DND-41 (cell line): ENCODE measurements at regions not wholly inside any gene's neighbourhood (a gene's known extent, or its start where the extent isn't known, plus 50 kb on each side); places are given as distances from the start of the nearest gene placed in this dataset.

ENCODE experiments used
- ATAC-seq: fragments of 200-7000 bp; cut with Tn5 transposase; 3 replicates; pipeline ENCODE4 v1.9.1; 2021; ENCODE audit warnings: low read depth; ENCODE audit not compliant: insufficient read depth
- DNase-seq: peaks from one replicate; pipeline ENCODE4 v3.0.0-alpha.2; 2020
- H2AFZ ChIP-seq: 2 replicates; pipeline ENCODE4 v1.6.0; 2012; ENCODE audit warnings: low read depth, low read length
- H3K27ac ChIP-seq: 2 replicates; pipeline ENCODE4 v1.5.1; 2012; ENCODE audit warnings: low read length, inconsistent platforms
- H3K27me3 ChIP-seq: fragments of 200-600 bp; sonication (generic); 2 replicates; pipeline ENCODE4 v1.6.0; 2012; ENCODE audit warnings: low read length, mild to moderate bottlenecking, inconsistent platforms; ENCODE audit not compliant: insufficient read depth, poor library complexity
- H3K36me3 ChIP-seq: 2 replicates; pipeline ENCODE4 v1.5.1; 2012; ENCODE audit warnings: low read length, inconsistent platforms; ENCODE audit not compliant: insufficient read depth
- H3K4me1 ChIP-seq: 2 replicates; pipeline ENCODE4 v1.5.1; 2012; ENCODE audit warnings: mild to moderate bottlenecking, low read length; ENCODE audit not compliant: insufficient read depth
- H3K4me2 ChIP-seq: 2 replicates; pipeline ENCODE4 v1.6.0; 2012; ENCODE audit warnings: mild to moderate bottlenecking, moderate library complexity, low read length, inconsistent platforms; ENCODE audit not compliant: insufficient read depth
- H3K4me3 ChIP-seq, 2 experiments: fragments of 200-600 bp in 1 of 2; shearing (Covaris generic) in 1 of 2; 2 replicates each; pipeline ENCODE4 v1.5.1; 2012 to 2016; ENCODE audit warnings: inconsistent platforms in 2 of 2, low read length in 2 of 2, mild to moderate bottlenecking in 2 of 2, low read depth in 1 of 2, moderate library complexity in 1 of 2
- H3K79me2 ChIP-seq: 2 replicates; pipeline ENCODE4 v1.6.0; 2012; ENCODE audit warnings: low read length, inconsistent platforms; ENCODE audit not compliant: insufficient read depth
- H3K9ac ChIP-seq: 2 replicates; pipeline ENCODE4 v1.6.0; 2012; ENCODE audit warnings: low read depth, mild to moderate bottlenecking, inconsistent platforms, low read length, moderate library complexity
- H3K9me3 ChIP-seq: 2 replicates; pipeline ENCODE4 v1.5.1; 2012; ENCODE audit warnings: low read length, moderate library complexity, mild to moderate bottlenecking, inconsistent platforms; ENCODE audit not compliant: insufficient read depth, severe bottlenecking
- H4K20me1 ChIP-seq: 2 replicates; pipeline ENCODE4 v1.6.0; 2012; ENCODE audit warnings: low read length; ENCODE audit not compliant: insufficient read depth
- CTCF ChIP-seq: IDR thresholded peaks from 2 replicates; pipeline ENCODE4 v1.5.1; 2012; ENCODE audit warnings: borderline replicate concordance, low read length, moderate library complexity, mild to moderate bottlenecking; ENCODE audit not compliant: poor library complexity, severe bottlenecking; ENCODE audit errors: extremely low read depth
- EZH2 ChIP-seq: IDR thresholded peaks from 3 replicates; pipeline ENCODE4 v1.6.1; 2012; ENCODE audit warnings: borderline replicate concordance, low read depth, mild to moderate bottlenecking, moderate library complexity, low read length, inconsistent platforms; ENCODE audit not compliant: severe bottlenecking

GRCh38 chr9:135255841-135256580 is 168.5 kb downstream of the OLFM1 start:
- DNase-seq (no peak), ATAC-seq (no peak)
- no peaks in the 10 kb centered on the region for H3K36me3 ChIP-seq
- H3K79me2 ChIP-seq, result no peaks in the 10 kb centered on the region
- TF ChIP-seq CTCF, result no peak
- TF ChIP-seq EZH2, result no peak
- no peak overlapping the region for H3K9ac ChIP-seq
- H3K4me1 ChIP-seq, result no peaks in the 10 kb centered on the region
- no peaks in the 10 kb centered on the region for H3K9me3 ChIP-seq
- H3K4me3 ChIP-seq, result no peak overlapping the region
- no peaks in the 10 kb centered on the region for H3K27me3 ChIP-seq
- H2AFZ ChIP-seq, result no peak overlapping the region
- H3K4me2 ChIP-seq, result no peak overlapping the region
- H3K27ac ChIP-seq, result no peak overlapping the region
- H4K20me1 ChIP-seq, result no peaks in the 10 kb centered on the region

- no peak overlapping the region for H3K4me2 ChIP-seq
- no peaks in the 10 kb centered on the region for H3K9me3 ChIP-seq
- no peak overlapping the region for H3K9ac ChIP-seq
- H3K36me3 ChIP-seq, result no peaks in the 10 kb centered on the region
- H3K4me1 ChIP-seq, result no peaks in the 10 kb centered on the region
- H4K20me1 ChIP-seq, result no peaks in the 10 kb centered on the region
- TF ChIP-seq EZH2, result no peak
- no peak for TF ChIP-seq CTCF
- no peak overlapping the region for H3K4me3 ChIP-seq
- H3K79me2 ChIP-seq, result no peaks in the 10 kb centered on the region
- no peak for ATAC-seq
- no peaks in the 10 kb centered on the region for H3K27me3 ChIP-seq
- no peak overlapping the region for H2AFZ ChIP-seq
- DNase-seq, result no peak
- no peak overlapping the region for H3K27ac ChIP-seq
Measured at GRCh38 chr9:135256581-135257354, 169.3 kb downstream of the OLFM1 start.

GRCh38 chr9:135258461-135258860 is 171.0 kb downstream of the OLFM1 start:
- Histone ChIP-seq H3K27ac (no peak overlapping the region), H3K36me3 (no peaks in the 10 kb centered on the region), H3K4me2 (no peak overlapping the region), H3K4me3 (no peak overlapping the region), H3K4me1 (no peaks in the 10 kb centered on the region), H3K27me3 (no peaks in the 10 kb centered on the region), H3K79me2 (no peaks in the 10 kb centered on the region), H3K9me3 (no peaks in the 10 kb centered on the region), H3K9ac (no peak overlapping the region), H2AFZ (no peak overlapping the region), H4K20me1 (no peaks in the 10 kb centered on the region)
- DNase-seq (no peak), ATAC-seq (no peak)
- TF ChIP-seq CTCF, result no peak
- no peak for TF ChIP-seq EZH2
